ENCODE measurements at regions not wholly inside any gene's neighbourhood (a gene's known extent, or its start where the extent isn't known, plus 50 kb on each side); places are given as distances from the start of the nearest gene placed in this dataset.
"Not testable (repeated sequence)": the region's sequence is repeated elsewhere in the genome, so short reads cannot be mapped to it uniquely, and the experiment has no call there.

DNA sequence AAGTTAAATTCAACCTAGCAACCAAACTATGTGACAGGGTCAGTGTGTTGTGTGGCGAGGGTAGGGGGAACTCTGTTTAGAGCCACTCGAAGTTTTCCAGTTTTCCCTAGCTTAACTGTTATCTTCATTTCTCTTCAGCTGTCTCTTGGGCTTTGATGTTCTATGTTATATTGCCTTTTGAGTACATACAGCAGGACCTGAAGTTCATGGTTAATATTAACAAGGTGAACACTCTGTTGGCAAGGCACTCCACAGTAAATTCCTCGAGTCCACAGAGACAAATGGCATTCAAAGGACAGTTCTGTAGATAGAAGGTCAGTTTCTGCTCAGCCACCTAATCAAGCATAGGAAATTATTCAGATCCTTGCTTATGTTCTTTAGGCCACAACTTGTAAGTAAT lies 147.9 kb upstream of the DPH6 start:
- no peak for DNase-seq (ENCODE audit: low read depth in 3 of 3)

DNA sequence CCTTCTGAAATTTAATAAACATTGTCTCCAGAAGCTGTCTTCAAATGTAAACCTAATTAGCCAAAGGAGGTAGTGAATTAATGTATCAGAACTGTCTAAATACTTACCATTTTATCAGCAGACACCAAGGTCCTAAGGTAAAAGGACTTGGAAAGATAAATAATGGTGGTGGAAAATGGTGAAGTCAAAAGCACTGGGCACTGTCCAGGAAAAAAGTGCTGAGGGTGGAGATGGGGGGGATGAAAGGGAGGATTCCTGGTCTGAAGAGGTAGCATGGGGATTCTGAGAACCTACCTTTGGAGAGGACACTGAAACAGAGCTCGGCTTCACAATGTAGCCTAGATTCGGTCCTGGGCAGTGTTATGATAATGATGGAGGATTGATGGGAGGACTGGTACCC lies 149.0 kb upstream of the DPH6 start:
- DNase-seq (ENCODE audit: low read depth in 3 of 3) = no peak

DNA sequence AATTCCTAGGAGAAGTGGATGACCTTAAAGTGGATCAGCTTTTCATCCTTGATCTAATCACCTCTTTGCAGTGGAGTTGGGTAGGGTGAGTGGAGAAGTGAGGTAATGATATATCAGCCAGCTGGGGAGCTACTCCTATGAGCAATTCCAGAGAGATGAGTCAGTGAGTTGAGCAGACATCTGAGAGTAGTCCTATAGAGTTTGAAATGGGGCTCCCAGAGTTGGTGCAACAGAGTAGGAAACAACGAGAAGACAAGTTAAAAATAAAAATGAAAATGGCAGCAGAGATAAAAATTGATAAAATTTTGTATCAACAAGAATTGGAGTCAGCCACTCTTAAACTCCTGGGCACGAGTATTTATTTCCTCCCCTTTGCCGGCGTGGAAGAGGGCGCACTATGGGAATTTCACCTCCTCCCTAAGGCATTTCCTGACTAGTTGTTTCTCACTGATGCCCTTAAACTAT lies 150.8 kb upstream of the DPH6 start:
- no peak for DNase-seq (ENCODE audit: low read depth in 3 of 3)

DNA sequence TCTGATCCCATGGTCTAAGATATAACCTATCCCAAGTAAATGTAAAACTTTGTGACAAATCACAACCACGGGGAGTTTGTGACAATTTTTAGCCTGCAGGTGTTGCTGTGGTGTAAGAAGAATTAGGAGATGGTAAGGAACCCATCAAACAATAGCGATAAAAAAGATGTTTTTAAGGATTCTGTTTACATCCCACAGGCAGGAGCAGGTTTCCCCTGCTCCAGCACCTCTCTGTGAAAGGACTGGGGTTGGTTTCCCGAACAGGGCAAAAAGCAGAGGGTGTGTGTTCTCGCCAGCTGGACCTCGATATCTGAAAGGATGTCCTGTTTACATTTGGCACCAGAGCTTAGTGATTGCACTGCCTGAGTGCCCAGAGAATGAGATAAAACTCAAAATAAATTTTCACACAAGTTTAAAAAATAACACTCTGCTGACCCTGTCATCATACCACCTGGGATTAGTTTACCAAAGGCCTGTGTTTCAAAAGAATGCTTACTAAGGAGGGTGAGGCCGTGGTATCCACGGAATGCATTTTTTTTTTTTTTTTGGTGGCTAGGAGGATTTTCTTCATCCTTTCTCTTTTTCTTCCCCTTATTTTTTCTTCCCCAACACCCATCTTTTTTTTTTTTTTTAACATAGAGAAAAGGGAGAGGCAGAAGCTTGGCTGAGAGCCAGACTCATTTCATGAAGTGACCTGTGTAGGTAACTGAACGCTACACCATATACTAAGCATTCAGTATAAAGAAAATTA lies 151.8 kb upstream of the DPH6 start:
- DNase-seq (ENCODE audit: low read depth in 3 of 3) = no peak

DNA sequence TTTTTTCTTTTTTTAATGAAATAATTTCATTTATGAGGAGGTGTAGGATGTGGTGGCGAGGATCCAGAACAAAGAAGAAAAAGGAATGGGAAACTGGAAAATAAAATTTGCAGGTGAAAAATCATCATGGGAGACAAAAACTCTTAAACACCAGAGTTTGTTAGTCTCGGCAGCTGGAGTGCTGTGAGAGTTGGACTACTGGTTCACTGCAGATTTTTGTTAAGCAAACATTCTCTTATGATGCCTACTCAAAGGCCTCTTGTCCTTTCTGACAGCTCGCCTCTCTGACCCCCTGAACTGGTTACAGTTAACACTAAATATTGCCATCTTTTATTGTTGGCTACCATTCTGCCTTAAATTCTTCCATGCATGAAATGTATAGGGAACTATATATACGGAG lies 152.4 kb upstream of the DPH6 start:
- no peak for DNase-seq (ENCODE audit: low read depth in 3 of 3)

DNA sequence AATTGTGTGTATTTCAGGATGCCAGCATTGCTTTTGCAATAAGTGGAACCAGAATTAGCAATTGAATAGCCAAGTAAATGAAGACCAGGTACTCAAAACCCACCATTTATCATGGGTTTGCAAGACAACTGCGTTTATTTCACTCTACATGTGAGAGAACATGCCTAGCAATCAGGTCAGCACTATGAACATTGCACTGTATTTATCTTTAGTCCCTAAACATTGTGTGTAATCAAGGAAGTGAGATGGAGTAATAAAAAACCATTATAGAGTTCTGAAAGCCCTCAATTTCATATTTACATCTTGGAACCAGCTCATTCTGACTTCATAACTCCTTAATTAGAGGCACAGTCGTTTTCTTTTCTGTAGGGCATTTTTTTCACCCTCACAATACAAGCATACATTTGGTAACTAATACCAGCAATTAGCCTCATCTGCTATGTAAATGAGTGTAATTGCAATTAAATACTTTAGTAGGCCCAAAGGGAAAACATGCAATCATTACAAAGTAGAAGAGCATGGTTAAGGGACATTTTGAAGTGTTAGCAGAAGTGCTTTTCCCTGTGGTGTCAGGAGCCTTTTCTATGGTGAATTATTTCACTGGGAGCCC lies 153.1 kb upstream of the DPH6 start:
- DNase-seq (ENCODE audit: low read depth in 3 of 3) = no peak

DNA sequence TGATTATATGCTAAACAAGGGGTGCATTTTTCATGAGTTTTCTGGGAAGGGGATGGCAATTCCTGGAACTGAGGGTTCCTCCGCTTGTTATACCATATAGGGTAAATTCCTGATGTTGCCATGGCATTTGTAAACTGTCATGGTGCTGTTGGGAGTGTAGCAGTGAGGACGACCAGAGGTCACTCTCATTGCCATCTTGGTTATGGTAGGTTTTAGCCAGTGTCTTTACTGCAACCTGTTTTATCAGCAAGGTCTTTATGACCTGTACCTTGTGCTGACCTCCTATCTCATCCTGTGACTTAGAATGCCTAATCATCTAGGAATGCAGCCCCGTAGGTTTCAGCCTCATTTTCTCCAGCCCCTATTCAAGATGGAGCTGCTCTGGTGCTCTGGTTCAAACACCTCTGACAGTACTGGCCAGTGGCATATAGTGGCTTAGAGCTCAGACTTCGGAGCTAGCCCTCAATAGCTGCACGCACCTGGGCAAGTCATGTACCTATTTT lies 154.2 kb upstream of the DPH6 start:
- DNase-seq (ENCODE audit: low read depth in 3 of 3) = not testable (repeated sequence)

DNA sequence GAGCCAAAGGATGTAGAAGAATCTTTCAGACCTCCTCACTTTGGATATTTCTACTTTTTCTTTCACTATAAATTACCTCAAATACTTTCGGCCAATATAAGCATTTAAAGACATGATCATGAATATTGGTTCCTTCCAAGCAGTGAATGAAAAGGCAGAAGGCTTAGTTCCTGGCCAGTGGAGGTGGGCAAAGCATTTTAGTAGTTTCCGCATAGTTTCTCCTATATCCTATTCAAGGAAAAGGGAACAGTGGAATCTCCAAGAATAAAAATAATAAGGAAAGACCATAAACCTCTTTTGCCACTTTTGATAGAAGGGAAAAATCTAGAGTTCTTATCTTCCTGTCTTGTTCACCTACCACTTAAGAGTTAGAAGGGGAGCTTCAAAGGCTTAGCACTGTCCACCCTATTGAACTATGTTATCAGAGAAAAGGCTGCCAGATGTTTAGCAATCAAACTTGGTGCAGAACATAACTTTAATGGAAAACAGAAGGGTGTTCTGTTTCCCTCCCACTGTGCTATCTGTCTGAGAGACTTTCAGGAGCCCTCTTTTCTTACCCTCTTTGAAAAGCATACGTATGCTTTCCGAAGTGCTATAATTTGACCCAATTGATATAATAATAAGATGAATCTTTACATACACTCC lies 155.6 kb upstream of the DPH6 start:
- DNase-seq (ENCODE audit: low read depth in 3 of 3) = no peak

DNA sequence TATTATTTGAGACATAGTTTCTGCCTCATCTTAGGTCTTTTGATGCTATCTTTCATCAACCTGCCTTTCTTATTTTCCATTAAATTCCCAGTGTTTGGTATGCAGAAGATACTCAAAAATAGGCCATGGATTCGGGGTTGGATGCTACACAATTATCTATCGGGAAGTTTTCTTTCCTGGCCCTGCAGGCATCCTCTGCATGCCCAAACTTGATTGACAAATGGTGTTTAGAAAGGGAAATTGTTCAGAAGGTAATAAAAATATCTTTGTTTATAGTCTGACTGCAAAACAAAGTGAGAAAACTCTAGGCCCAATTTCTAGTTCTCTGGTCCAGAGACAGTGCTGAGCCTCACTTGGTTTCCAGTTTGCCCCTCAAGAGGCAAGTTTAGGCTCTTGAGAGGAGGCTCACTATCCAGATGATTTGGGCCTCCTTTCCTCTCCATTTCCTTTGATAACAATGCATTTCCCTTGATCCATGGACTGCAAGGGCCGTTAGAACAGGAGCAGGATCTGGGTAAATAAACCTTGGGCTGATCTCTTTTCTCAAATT lies 157.1 kb upstream of the DPH6 start:
- DNase-seq (ENCODE audit: low read depth in 3 of 3) = no peak

DNA sequence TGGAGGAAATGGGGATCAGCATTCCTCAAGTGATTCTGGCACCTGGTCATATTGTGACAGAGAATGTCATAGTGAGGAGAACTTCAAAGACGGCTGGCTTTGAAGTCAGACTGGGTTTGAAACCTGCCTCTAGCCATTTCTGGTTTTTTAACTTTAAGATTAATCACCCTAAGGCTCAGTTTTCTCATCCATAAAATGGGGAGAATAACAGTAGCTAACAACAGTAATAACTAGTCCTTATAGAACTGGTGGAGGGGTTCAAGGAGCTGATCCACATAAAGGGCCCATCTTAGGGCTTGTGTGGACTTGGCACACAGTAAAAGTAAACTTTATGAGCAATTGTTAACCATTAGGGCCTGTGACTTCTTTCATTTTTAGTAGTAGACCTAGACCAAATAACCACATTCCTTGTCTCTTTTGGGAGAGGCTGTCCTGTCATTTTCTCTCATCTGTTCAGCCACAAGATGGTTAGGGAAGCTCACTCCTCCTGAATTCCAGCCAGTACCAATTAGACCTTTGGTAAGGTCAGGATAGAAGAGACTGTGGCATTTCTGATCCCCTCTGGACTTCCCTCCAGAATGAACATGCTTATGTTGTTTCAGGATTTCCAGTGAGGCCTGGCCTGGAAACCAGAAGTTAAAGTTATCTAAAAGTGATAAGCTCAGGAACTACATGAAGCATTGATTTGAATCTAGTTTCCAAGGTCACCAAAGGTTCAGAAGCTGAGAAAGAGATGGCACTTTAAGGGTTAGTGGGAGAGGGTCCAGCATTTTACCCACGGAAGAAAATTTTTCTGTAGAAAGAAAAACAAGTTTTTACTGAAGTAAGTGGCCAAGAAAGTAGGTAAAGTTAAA lies 159.3 kb upstream of the DPH6 start:
- DNase-seq (ENCODE audit: low read depth in 3 of 3) = no peak

DNA sequence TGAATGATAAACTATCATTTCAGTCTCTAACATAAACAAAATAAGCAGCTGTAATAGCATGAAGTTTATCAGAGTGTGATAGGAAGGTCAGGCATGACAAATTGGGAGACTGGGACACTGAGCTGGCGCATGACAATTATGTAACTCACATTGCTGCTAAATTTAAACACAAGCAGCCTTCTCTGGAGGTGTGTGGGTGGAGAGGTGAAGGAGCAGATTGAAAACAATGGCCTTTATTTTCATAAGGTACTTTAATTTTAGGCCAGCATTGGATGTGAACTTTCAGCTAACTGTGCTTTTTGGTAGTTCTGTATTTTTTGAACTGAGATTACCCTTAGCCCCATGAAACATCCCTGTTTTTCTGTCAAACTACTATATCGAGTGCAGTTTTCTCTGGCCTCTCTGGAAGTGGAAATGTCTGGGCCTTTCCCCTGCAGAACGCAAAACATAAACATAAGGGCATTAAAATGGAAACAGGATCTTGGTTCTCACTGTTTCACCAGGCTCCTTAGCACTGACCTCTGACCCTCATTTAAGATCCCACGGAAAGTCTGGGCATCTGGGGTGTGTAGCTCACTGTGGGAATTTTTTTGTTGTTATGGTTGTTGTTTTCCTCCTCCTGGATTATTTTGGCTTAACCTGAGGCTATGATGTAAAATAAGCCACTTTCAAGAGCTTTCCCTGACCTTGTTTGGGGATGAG lies 160.1 kb upstream of the DPH6 start:
- no peak for DNase-seq (ENCODE audit: low read depth in 3 of 3)

DNA sequence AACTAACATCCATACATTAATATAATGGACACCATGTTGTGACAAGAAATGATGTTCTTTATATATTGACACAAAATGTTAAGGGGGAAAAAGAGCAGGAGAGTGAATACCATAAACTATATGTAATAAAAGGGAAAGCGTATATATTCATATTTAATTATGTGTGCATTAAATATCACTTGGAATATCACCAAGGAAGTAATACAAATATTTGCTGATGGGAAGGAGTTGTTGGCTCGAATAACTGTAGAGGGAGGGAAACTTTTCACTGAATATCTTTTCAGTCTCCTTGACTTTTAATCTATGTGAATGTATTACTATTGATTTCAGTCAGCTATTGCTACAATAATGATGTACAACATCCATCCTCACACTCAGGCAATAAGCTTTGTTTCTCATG lies 167.0 kb upstream of the DPH6 start:
- no peak for DNase-seq (ENCODE audit: low read depth in 3 of 3)

DNA sequence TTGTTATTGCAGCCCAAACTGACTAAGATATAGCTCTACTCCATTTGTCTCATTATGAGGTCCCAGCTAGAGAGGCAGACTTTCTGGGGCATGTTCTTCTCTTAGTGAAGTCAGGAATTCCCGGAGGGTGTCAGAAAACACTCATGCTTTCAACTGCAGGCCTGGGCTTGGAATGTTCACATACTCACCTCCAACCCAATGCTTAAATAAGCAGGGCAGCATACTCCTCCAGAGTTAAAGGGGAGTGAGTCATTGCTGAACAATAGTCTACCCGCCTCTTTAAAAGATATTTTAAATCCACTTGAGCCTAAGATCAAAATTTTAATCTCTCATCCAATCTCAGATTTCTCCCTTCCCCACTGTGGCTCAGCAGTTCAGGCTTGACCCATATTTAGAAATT lies 167.8 kb upstream of the DPH6 start:
- no peak for DNase-seq (ENCODE audit: low read depth in 3 of 3)

DNA sequence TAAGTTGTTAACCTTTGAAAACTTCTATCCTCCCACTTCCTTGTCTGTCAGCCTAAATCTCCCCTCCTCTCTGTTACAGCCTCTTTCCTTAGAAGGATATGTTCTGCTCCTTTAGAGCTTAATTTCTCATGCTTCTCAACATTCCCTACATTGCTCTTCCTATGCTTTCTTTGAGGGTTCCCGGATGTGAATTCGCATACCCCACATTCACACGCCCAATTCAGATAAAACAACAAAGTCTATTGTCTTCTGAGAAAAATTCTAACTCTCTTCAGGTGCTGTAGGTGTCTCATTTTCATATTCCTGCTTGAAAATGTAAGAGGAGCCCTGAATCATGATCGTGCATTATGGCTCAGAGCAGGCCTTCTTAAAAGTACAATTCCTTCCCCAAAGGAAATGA lies 171.8 kb upstream of the DPH6 start:
- DNase-seq (ENCODE audit: low read depth in 3 of 3) = no peak

DNA sequence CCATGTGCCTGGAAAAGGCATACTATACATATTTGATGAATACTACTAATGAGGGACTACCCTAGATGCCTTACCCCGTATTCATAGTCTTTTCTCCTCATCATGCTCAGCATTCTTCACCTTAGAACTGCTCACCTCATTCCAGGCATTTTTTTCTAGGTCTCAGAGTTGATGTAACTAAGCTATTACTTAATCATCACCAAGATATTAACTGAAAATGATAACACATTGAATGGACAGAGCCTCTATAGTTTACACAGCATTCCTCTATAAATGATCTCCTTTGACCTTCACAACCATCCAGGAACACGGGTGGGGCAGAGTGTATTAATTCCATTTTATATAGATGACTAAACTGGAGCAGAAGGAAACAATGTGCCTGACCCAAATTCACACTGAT lies 174.1 kb upstream of the DPH6 start:
- DNase-seq (ENCODE audit: low read depth in 3 of 3) = no peak

DNA sequence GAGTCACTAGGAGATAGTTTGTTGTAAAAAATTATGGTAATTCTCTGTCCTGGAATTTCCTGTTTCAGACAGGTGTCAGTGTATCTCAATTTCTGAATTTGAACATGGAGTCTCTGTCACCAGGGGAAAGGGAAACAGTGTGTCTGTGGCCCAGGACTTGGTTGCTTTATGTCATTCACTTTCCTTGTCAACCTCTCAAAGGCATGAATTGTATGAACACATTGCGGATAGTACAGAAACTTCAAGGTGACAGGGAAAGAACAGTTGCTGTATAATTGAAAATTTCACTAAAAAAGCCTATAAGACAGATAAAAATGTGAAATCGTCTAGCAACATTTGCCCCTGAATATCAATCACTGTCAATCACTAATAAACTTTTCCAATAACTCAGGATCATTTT lies 175.0 kb upstream of the DPH6 start:
- no peak for DNase-seq (ENCODE audit: low read depth in 3 of 3)

DNA sequence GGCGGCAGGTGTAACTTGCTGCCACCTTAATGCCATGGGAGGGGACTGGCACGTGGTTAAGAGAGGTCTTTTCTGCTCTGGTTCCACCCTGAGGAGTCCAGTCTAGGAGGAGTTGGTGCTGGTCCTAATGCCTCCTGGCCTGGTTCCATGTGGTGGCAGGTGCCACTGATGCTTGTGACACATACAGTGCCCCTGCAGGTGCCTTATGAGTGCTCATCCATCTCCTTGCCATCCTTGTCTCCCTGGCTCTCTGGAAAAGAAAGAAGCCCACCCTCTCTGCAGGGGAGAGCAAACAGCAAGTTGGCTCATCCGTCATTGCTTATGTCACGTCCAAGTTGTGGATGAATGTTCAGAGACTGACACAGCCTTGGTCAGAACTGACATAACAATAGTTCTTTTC lies 175.8 kb upstream of the DPH6 start:
- no peak for DNase-seq (ENCODE audit: low read depth in 3 of 3)

DNA sequence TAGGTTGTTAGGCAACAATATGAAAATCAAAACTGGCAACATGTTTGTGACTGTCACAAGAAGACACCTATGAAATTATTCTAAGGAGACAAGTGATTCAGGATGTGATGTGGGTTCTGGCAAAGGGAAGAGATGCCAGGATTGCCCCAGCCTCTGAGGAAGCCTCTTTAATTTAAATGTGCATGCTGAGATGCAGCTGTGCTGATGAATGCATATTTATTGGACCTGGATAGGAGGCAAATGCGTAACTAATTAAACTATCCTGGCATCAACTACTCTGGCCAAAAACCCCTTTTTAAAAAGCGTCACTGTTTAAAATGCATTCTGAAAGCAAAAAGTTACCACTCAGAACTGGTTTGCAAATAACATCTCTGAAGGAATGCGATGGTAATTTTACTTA lies 176.5 kb upstream of the DPH6 start:
- no peak for DNase-seq (ENCODE audit: low read depth in 3 of 3)

DNA sequence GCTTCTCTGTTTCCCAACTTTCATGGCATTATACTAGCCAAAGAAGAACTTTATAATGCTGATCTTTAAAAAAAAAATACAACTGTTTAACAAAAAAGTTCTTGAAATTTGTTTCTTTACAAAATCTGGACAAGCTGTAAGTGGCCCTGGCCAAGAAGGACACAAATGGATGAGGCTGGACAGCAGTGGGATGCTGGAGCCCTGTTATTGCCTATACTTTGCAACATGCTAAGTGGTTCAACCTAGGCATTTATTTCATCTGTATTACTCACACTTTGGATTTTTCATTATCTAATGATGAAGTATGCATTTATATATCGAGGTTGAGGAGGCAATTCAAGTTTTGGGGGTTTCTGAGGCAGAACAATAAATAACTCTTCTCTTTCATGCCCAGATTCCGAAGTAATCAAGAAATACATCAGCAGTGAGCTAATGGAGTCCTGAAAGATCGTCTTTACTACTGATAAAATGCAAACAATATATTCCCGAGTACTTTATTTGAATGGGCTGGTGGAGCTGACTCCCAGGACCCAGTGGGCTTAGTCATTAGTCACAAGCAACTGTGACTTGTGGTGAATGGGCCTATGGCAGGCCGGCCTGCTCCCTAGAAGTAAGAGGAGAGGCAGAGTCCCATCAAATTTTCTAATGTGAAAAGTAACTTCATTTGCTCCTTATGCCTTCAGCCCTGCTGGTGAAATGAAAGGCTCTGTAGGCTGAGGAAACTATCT lies 177.3 kb upstream of the DPH6 start:
- no peak for DNase-seq (ENCODE audit: low read depth in 3 of 3)

DNA sequence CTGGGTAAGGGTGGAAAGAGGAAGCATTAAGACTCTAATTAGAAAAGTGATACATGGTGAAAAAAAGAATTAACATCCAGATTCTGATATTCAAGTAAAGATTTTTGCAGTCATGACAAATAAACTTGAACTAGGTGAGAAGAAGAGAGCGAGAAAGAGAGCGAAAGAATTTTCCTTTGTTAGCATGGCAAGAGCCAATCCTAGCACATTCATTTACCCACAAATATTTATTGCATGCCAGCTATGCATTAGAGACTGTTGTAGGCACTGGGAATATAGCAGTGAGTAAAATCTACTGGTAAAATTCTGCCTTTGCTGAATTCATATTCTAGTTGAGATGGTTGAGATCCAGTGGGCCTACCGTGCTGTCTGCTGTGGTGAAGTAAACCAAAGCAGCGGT lies 177.9 kb upstream of the DPH6 start:
- DNase-seq (ENCODE audit: low read depth in 3 of 3) = no peak

DNA sequence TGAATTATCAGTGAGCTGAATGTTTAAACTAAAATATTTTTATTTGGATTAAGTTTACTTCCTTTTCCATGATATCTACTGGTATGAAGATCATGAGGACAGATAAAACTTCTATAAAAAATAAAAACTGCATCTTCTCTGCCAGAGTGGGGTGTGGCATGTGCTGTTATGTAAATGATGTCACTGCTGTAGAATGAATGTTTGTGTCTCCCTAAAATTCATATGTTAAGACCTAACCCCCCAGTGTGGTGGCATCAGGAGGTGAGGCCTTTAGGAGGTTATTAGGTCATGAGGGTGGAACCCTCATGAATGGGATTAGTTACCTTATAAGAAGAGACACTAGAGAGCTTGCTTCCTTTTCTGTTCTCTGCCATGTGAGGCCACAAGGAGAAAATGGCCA lies 178.7 kb upstream of the DPH6 start:
- no peak for DNase-seq (ENCODE audit: low read depth in 3 of 3)

All from stimulated activated CD4-positive, alpha-beta T cell treated with anti-CD3 and anti-CD28 coated beads, TNF-alpha, amount 100 ng/mL, for 24 hours (primary cell).